ENCODE measurements at regions not wholly inside any gene's neighbourhood (a gene's known extent, or its start where the extent isn't known, plus 50 kb on each side); places are given as distances from the start of the nearest gene placed in this dataset.

GRCh38 chr1:22376546-22376945, 75.1 kb upstream of the ZBTB40 start:
- no peak for TF ChIP-seq CTCF (IDR thresholded peaks at IDR 0.05)
- TF ChIP-seq EZH2 (IDR thresholded peaks at IDR 0.05; ENCODE audit: borderline replicate concordance, insufficient read depth, low read depth, low read length, poor library complexity, severe bottlenecking), result no peak
